GM21381 (cell line): ENCODE measurements at regions not wholly inside any gene's neighbourhood (a gene's known extent, or its start where the extent isn't known, plus 50 kb on each side); places are given as distances from the start of the nearest gene placed in this dataset.

Experiments
- ATAC-seq: cut with Tn5 transposase; IDR thresholded peaks from one replicate; pipeline ENCODE4 v1.9.1; 2021; ENCODE audit warnings: mild to moderate bottlenecking, moderate library complexity; ENCODE audit not compliant: unreplicated experiment

DNA sequence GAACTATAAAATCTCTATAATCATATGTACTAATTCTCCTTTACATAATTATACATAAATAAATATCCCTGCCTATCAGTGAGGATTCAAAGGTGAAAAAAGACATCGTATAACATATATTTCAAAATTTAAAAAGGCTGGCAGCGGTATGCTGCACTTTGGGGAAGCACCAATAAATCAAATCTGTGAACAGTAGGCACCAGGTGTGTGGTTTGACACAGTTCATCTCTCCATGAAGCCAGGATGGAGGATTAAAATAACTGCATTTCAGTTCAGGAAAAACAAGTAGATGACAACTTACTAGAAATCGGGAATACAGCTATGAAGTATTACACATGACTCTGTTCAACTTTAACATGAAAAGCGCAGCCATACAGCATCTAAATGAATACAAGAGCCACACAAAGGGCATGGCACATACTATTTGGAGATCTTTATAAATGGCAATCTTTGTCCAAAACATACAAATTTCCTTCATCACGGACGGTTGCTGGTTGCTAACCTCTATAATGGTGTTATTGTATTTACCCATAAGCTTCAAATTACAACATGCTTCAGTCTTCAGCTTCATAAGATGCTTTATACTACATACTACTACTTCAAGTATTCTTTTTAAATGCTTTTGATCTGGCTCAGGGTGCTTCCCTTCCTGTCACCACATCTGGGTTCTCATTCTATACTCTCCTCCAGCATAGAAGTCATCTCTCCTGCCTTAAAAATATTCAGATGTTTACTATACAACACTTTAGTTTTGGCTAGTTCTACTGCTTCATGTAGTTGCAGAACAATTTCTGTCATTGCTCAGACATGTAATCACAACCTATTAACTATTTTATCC, 128.7 kb downstream of the KLF12 start:
- ATAC-seq: no peak

GRCh38 chr13:74004109-74004508, 130.1 kb downstream of the KLF12 start:
- ATAC-seq: no peak

GRCh38 chr13:74003374-74003773, 130.8 kb downstream of the KLF12 start:
- no peak for ATAC-seq

- no peak for ATAC-seq
Observed at GRCh38 chr13:74000876-74001275, 133.3 kb downstream of the KLF12 start.

GRCh38 chr13:73998631-73999030, 135.6 kb downstream of the KLF12 start:
- ATAC-seq: no peak

DNA sequence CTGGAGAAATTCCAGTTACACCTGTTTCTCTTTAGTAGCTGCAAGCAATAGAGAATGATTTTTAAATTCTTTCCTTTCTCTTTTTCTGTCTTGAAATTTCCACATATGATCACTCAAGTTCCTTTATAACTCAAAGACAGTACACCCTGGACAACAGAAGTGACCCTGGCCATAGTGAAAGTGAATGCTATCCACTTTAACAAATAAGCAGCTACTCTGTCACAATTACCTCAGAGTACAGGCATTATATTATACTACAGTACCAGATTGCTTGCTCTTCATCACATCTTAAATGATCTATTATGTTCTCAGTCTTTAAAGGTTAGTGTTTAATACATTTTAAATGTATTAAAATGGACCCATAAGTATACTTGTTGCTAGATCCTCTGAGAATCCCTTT, 136.2 kb downstream of the KLF12 start:
- no peak for ATAC-seq

- ATAC-seq: no peak
Observed at GRCh38 chr13:73996569-73996968, 137.6 kb downstream of the KLF12 start.

DNA sequence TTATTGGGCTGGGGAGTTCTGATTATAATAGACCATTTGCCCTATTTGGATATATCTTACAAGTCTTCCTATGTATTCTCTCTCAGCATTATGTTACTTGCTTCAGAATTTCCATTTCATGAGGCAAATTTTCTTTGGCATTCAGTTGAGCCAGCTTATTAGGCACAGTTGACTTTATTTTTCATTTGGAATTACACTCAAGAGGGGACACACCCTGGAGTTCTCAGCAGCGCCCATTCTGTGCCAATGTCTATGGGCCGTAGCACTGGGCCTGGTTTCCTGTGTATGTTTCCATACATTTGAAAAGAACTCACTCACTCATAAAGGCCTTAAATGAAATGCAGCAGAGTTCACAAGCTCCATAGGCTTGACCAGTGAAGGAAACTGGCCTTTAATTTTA, 138.5 kb downstream of the KLF12 start:
- ATAC-seq: no peak

DNA sequence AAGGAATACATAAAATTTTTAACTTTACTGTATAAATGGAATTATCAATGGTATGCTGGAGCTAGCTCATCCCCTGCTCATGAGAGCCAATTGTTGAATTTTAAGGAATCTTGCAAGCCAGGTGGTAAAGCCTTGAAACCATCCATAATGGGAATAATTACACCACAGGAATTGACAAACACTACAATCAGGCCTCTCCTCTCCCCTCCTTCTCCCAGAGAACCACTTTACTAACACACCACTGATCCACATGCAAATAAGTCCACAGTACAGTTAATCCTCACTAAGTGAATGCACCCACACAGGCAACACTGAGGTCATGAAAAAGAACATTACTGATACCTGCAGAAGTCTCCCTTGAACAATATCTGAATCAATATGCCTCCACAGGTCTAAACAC, 140.5 kb downstream of the KLF12 start:
- ATAC-seq: no peak

- ATAC-seq: no peak
Observed at GRCh38 chr13:73991884-73992283, 142.3 kb downstream of the KLF12 start.

GRCh38 chr13:73991384-73991783, 142.8 kb downstream of the KLF12 start:
- ATAC-seq: peak; percentile 47

GRCh38 chr13:73989244-73989843, 144.9 kb downstream of the KLF12 start:
- no peak for ATAC-seq

- ATAC-seq: no peak
Observed at GRCh38 chr13:73988461-73988860, 145.7 kb downstream of the KLF12 start.

GRCh38 chr13:73987618-73988017, 146.6 kb downstream of the KLF12 start:
- ATAC-seq: no peak

DNA sequence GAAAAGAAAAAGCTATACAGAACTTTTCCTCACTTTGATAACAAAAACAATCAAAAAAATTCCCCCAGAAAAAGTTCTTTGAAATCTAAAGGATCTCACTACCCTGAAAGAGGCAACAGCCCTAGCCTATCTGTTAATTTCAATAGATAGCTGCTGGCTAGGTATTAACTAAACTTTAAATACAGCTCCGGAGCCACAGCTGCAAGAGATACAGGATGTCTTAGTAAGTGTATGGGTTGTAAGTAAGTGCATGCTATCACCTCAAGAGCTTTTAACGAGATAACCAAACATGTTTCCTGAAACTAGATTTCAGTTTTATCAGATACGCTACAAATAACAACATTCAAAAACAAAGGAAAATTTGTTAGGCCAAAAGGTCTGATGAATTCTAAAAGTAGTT, 148.4 kb downstream of the KLF12 start:
- ATAC-seq: no peak

DNA sequence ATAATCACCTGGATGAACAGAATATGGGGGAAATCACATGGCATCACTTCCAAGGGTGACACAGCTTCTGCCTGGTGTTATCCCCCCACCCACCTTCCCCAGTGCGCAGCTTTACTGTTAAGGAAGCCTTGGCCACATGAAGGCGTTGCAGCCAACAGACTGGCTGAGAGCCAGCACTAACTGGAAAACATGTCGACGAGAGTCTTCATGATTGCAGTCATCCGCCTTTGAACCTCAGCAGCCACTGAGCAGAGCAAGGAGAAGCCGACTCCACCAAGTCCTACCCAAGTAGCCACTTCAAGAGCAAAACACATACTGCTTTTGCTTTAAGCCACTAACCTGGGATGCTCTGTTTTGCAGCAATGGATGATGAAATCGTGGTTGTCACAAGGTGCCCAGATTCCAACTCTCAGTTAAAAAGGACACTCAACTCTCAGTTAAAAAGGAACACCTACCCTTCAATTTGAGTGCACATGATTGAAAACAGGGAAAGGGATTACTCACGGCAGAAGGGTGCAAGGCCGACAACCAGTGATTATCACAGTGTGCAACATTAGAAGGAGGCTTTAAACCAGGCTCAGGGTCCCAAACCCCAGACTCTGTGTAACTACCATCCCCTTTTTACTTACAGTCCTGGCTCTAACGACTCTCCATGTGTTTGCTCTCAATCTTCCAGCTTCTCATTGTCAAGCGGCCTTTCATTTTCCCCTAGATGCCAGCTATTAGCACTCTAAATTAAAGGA, 149.1 kb downstream of the KLF12 start:
- no peak for ATAC-seq

DNA sequence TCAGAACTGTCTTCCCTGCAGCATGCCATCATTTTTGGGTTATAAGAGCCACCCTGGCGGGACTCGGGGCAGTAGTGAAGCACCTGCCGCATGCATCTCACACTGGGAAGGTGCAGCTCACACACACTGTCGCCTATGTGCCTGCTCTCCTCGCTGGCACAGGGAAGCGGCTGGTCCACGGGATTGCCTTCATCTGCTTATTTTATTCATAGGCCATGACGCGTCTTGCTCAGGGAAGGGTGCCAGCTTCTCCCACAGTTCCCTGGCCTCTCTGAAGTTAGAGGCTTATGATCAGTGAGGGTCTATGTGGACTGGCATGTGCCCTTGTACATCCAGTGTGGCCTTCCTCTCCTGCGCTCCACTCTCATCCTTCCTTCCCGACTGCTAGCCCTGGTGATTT, 150.0 kb downstream of the KLF12 start:
- no peak for ATAC-seq

- ATAC-seq: no peak
Observed at GRCh38 chr13:73983109-73983508, 151.1 kb downstream of the KLF12 start.

GRCh38 chr13:73981595-73981994, 152.6 kb downstream of the KLF12 start:
- no peak for ATAC-seq

DNA sequence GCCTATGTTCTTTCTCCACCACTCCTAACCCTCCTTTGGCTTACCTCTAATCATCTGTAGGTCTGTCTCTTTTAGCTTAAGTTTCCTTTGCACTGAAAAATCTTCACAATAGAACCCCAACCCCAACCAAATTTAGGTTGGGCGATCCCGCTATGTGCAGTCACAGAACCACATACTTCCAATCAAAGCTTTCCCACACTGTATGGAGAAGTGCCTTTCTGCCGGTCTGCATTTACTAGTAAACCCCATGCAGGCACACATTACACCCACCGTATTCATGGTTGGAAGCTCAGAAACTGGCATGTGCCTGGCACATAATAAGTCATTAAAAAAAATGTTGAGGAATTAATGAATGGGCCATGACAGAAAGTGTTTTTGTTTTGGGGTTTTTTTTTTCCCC, 158.4 kb downstream of the KLF12 start:
- ATAC-seq: no peak

DNA sequence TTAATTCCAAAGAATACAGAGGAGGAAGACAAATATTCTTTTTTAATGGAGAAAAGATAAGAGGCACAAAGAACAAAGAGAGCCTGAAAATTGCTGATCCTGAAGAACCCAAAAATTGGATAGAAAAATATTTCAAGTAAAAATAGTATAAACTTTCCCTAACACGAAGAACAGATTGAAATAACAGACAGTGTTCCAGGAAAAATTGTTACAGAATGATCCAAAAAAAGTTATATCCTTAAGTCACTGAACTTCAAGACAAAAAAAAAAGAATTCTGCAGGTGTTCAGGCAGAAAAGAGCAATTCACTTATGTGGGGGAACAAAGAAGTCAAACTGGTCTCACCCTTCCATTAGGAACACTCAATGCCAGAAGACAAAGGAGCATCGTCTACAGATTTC, 160.2 kb downstream of the KLF12 start:
- no peak for ATAC-seq

GRCh38 chr13:73973156-73973555, 161.0 kb downstream of the KLF12 start:
- ATAC-seq: no peak
